WERI-Rb-1 (cell line): ENCODE measurements at regions not wholly inside any gene's neighbourhood (a gene's known extent, or its start where the extent isn't known, plus 50 kb on each side); places are given as distances from the start of the nearest gene placed in this dataset.
"Not testable (repeated sequence)": the region's sequence is repeated elsewhere in the genome, so short reads cannot be mapped to it uniquely, and the experiment has no call there.

ENCODE experiments used
- DNase-seq: peaks from one replicate; pipeline ENCODE4 v3.0.0-alpha.2; 2020
- H3K27ac ChIP-seq: fragments of 250-450 bp; sonication (Bioruptor Pico); 2 replicates; pipeline ENCODE4 v1.5.1; 2020; ENCODE audit warnings: mild to moderate bottlenecking, moderate library complexity
- H3K27me3 ChIP-seq: fragments of 250-450 bp; sonication (Bioruptor Pico); 2 replicates; pipeline ENCODE4 v1.5.1; 2021; ENCODE audit warnings: mild to moderate bottlenecking, low read depth, moderate library complexity; ENCODE audit not compliant: insufficient read depth, severe bottlenecking
- H3K36me3 ChIP-seq: fragments of 250-450 bp; sonication (Bioruptor Pico); 2 replicates; pipeline ENCODE4 v1.5.1; 2020; ENCODE audit warnings: mild to moderate bottlenecking, moderate library complexity
- H3K4me3 ChIP-seq: 2 replicates; pipeline ENCODE4 v1.5.1; 2011; ENCODE audit warnings: low read depth, mild to moderate bottlenecking, control low read depth, low read length
- H3K9me3 ChIP-seq: fragments of 250-450 bp; sonication (Bioruptor Pico); 2 replicates; pipeline ENCODE4 v1.5.1; 2021; ENCODE audit warnings: mild to moderate bottlenecking, moderate library complexity; ENCODE audit not compliant: severe bottlenecking
- TF ChIP-seq, protein P1 (sequence below): IDR thresholded peaks from 2 replicates; pipeline ENCODE4 v1.5.1; 2011; ENCODE audit warnings: low read depth, mild to moderate bottlenecking, control low read depth, inconsistent platforms, low read length

- H3K27ac ChIP-seq: no peak overlapping the region
- no peak overlapping the region for H3K4me3 ChIP-seq
- DNase-seq: no peak
- H3K9me3 ChIP-seq: no peaks in the 10 kb centered on the region
- TF ChIP-seq, protein P1, sequence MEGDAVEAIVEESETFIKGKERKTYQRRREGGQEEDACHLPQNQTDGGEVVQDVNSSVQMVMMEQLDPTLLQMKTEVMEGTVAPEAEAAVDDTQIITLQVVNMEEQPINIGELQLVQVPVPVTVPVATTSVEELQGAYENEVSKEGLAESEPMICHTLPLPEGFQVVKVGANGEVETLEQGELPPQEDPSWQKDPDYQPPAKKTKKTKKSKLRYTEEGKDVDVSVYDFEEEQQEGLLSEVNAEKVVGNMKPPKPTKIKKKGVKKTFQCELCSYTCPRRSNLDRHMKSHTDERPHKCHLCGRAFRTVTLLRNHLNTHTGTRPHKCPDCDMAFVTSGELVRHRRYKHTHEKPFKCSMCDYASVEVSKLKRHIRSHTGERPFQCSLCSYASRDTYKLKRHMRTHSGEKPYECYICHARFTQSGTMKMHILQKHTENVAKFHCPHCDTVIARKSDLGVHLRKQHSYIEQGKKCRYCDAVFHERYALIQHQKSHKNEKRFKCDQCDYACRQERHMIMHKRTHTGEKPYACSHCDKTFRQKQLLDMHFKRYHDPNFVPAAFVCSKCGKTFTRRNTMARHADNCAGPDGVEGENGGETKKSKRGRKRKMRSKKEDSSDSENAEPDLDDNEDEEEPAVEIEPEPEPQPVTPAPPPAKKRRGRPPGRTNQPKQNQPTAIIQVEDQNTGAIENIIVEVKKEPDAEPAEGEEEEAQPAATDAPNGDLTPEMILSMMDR: no peak
- H3K27me3 ChIP-seq: no peaks in the 10 kb centered on the region
- no peaks in the 10 kb centered on the region for H3K36me3 ChIP-seq
Observed at GRCh38 chr2:83368916-83369315, 1090.2 kb downstream of the SUCLG1 start.

GRCh38 chr2:83368461-83368860 is 1090.6 kb downstream of the SUCLG1 start:
- TF ChIP-seq, protein P1: no peak
- H3K9me3 ChIP-seq: no peaks in the 10 kb centered on the region
- no peak overlapping the region for H3K27ac ChIP-seq
- H3K36me3 ChIP-seq: no peaks in the 10 kb centered on the region
- H3K4me3 ChIP-seq: no peak overlapping the region
- no peak for DNase-seq
- H3K27me3 ChIP-seq: no peaks in the 10 kb centered on the region

DNA sequence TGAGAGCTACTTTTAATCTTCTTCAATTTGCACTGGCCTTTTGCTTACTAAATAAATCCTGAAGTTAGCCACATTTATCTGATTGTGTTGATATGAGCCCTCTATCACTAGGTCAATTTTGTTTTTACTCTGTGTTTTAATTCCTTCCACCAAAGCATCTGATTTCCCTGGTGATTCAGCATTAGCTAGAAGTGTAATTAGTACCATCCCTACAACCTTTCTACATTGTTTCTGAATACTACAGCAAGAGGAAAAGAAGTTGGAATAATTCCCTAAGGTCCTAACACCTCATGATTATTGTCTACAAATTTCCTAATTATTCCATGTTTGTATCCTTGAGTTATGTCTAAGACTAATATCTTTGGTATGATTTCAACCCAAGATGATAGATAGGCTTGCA is 1093.6 kb downstream of the SUCLG1 start:
- TF ChIP-seq, protein P1: no peak
- H3K36me3 ChIP-seq: no peaks in the 10 kb centered on the region
- DNase-seq: no peak
- no peak overlapping the region for H3K4me3 ChIP-seq
- H3K27me3 ChIP-seq: no peaks in the 10 kb centered on the region
- no peaks in the 10 kb centered on the region for H3K9me3 ChIP-seq
- H3K27ac ChIP-seq: no peak overlapping the region

DNA sequence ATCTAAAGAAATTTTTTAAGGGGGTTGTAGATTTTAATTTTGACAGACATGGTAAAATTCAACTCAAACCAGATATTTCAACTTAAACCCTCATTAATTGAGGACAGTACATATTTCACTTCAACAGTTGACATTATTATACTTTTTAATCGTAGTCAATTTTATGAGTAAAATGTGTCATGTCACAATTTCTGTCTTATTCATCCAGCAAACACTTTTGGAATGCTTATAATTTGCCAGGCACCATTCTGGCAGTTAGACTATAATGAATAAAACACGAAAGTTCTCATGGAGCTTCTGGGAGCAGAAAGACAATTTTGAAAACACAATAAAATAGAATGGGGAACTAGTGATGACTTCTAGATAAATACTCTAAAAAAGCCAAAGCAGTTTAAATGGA is 1094.8 kb downstream of the SUCLG1 start:
- no peak overlapping the region for H3K4me3 ChIP-seq
- no peak overlapping the region for H3K27ac ChIP-seq
- no peaks in the 10 kb centered on the region for H3K36me3 ChIP-seq
- TF ChIP-seq, protein P1: no peak
- H3K9me3 ChIP-seq: no peaks in the 10 kb centered on the region
- no peaks in the 10 kb centered on the region for H3K27me3 ChIP-seq
- DNase-seq: no peak

- not testable (repeated sequence) for DNase-seq, H3K9me3 ChIP-seq, H3K27me3 ChIP-seq, H3K27ac ChIP-seq, H3K4me3 ChIP-seq, H3K36me3 ChIP-seq
Observed at GRCh38 chr2:83363138-83363537, 1095.9 kb downstream of the SUCLG1 start.

GRCh38 chr2:83359336-83359735 is 1099.7 kb downstream of the SUCLG1 start:
- H3K4me3 ChIP-seq: no peak overlapping the region
- TF ChIP-seq, protein P1: no peak
- H3K36me3 ChIP-seq: no peaks in the 10 kb centered on the region
- DNase-seq: no peak
- H3K27me3 ChIP-seq: no peaks in the 10 kb centered on the region
- no peaks in the 10 kb centered on the region for H3K9me3 ChIP-seq
- no peak overlapping the region for H3K27ac ChIP-seq
